Activated CD4-positive, alpha-beta T cell treated with anti-CD3 and anti-CD28 coated beads, Interleukin-2, amount 10 ng/mL, durations not matched to agents 24 days and 14 days (primary cell): ENCODE measurements at regions not wholly inside any gene's neighbourhood (a gene's known extent, or its start where the extent isn't known, plus 50 kb on each side); places are given as distances from the start of the nearest gene placed in this dataset.

Source experiments
- DNase-seq: peaks from one replicate; pipeline ENCODE4 v3.0.0; 2022
- H3K27ac Mint-ChIP-seq: one replicate; pipeline ENCODE4 v1.8.0; 2022; ENCODE audit warnings: mild to moderate bottlenecking, mixed read lengths
- H3K27me3 Mint-ChIP-seq: one replicate; pipeline ENCODE4 v1.8.0; 2022; ENCODE audit warnings: mixed read lengths
- H3K36me3 Mint-ChIP-seq: one replicate; pipeline ENCODE4 v1.8.0; 2022; ENCODE audit warnings: low read depth, mild to moderate bottlenecking, mixed read lengths
- H3K4me1 Mint-ChIP-seq: one replicate; pipeline ENCODE4 v1.8.0; 2021; ENCODE audit warnings: mixed read lengths
- H3K4me3 Mint-ChIP-seq: one replicate; pipeline ENCODE4 v1.8.0; 2022; ENCODE audit warnings: mild to moderate bottlenecking, moderate library complexity, mixed read lengths
- H3K9me3 Mint-ChIP-seq: one replicate; pipeline ENCODE4 v1.8.0; 2021; ENCODE audit warnings: mixed read lengths
- intact Hi-C: fragments of 100-400 bp; cut with micrococcal nuclease; formaldehyde crosslinking; loops from one replicate; pipeline ENCODE4 v1.15.1; 2023

- H3K27me3 Mint-ChIP-seq = no peaks in the 10 kb centered on the region
Observed at GRCh38 chr5:39955156-39955555, 530.4 kb upstream of the DAB2 start.

GRCh38 chr5:39951070-39951469 lies 526.3 kb upstream of the DAB2 start:
- peaks cover 14% of the 10 kb centered on the region for H3K9me3 Mint-ChIP-seq
- intact Hi-C loops = no loop called here
- H3K27me3 Mint-ChIP-seq = no peaks in the 10 kb centered on the region
- no peak overlapping the region for H3K4me3 Mint-ChIP-seq
- H3K27ac Mint-ChIP-seq = no peak overlapping the region
- DNase-seq = no peak
- no peaks in the 10 kb centered on the region for H3K36me3 Mint-ChIP-seq
- peaks cover 3% of the 10 kb centered on the region for H3K4me1 Mint-ChIP-seq

More at GRCh38 chr5:39955156-39955555, 530.4 kb upstream of the DAB2 start:
- Mint-ChIP-seq H3K9me3 (peaks cover 14% of the 10 kb centered on the region), H3K4me3 (no peak overlapping the region), H3K27ac (no peak overlapping the region), H3K4me1 (no peaks in the 10 kb centered on the region), H3K36me3 (no peaks in the 10 kb centered on the region)
- intact Hi-C loops = no loop called here
- no peak for DNase-seq

GRCh38 chr5:39948867-39949468 lies 524.2 kb upstream of the DAB2 start:
- peak overlapping the region; percentile 7 for H3K27ac Mint-ChIP-seq
- peak; percentile 90 for DNase-seq
- peaks cover 3% of the 10 kb centered on the region for H3K4me1 Mint-ChIP-seq
- peaks cover 2% of the 10 kb centered on the region for H3K27me3 Mint-ChIP-seq
- intact Hi-C loops = loop anchor here (1.0 to 10.0 kb wide), 10 partner anchors 273 to 930 kb away; no protein-coding TSS in a partner anchor
- peaks cover 11% of the 10 kb centered on the region for H3K9me3 Mint-ChIP-seq
- no peak overlapping the region for H3K4me3 Mint-ChIP-seq
- H3K36me3 Mint-ChIP-seq = no peaks in the 10 kb centered on the region

- DNase-seq = no peak
- H3K9me3 Mint-ChIP-seq = peaks cover 11% of the 10 kb centered on the region
- peaks cover 2% of the 10 kb centered on the region for H3K27me3 Mint-ChIP-seq
- H3K4me1 Mint-ChIP-seq = peaks cover 3% of the 10 kb centered on the region
- intact Hi-C loops = loop anchor here (2.0 to 10.0 kb wide), 6 partner anchors 274 to 538 kb away; no protein-coding TSS in a partner anchor
- H3K4me3 Mint-ChIP-seq = no peak overlapping the region
- H3K36me3 Mint-ChIP-seq = no peaks in the 10 kb centered on the region
- no peak overlapping the region for H3K27ac Mint-ChIP-seq
Observed at GRCh38 chr5:39948341-39948740, 523.6 kb upstream of the DAB2 start.

GRCh38 chr5:39947657-39948056 lies 522.9 kb upstream of the DAB2 start:
- H3K27me3 Mint-ChIP-seq = peaks cover 2% of the 10 kb centered on the region
- intact Hi-C loops = loop anchor here (2.0 to 10.0 kb wide), 6 partner anchors 275 to 539 kb away; no protein-coding TSS in a partner anchor
- no peak overlapping the region for H3K27ac Mint-ChIP-seq
- no peaks in the 10 kb centered on the region for H3K36me3 Mint-ChIP-seq
- H3K4me1 Mint-ChIP-seq = peaks cover 3% of the 10 kb centered on the region
- H3K4me3 Mint-ChIP-seq = no peak overlapping the region
- no peak for DNase-seq
- peaks cover 7% of the 10 kb centered on the region for H3K9me3 Mint-ChIP-seq

GRCh38 chr5:39946356-39947045 lies 521.7 kb upstream of the DAB2 start:
- H3K4me3 Mint-ChIP-seq = no peak overlapping the region
- peaks cover 2% of the 10 kb centered on the region for H3K27me3 Mint-ChIP-seq
- H3K4me1 Mint-ChIP-seq = peaks cover 3% of the 10 kb centered on the region
- intact Hi-C loops = loop anchor here (5.0 to 10.0 kb wide), 4 partner anchors 276 to 488 kb away; no protein-coding TSS in a partner anchor
- H3K36me3 Mint-ChIP-seq = no peaks in the 10 kb centered on the region
- no peak overlapping the region for H3K27ac Mint-ChIP-seq
- peaks cover 4% of the 10 kb centered on the region for H3K9me3 Mint-ChIP-seq
- DNase-seq = no peak

GRCh38 chr5:39945870-39946269 lies 521.1 kb upstream of the DAB2 start:
- Mint-ChIP-seq H3K27ac (no peak overlapping the region), H3K4me3 (no peak overlapping the region), H3K4me1 (peaks cover 3% of the 10 kb centered on the region), H3K9me3 (no peaks in the 10 kb centered on the region), H3K27me3 (peaks cover 2% of the 10 kb centered on the region), H3K36me3 (no peaks in the 10 kb centered on the region)
- intact Hi-C loops = loop anchor here (5.0 to 10.0 kb wide), 4 partner anchors 276 to 489 kb away; no protein-coding TSS in a partner anchor
- DNase-seq = no peak

- H3K4me1 Mint-ChIP-seq = no peaks in the 10 kb centered on the region
- H3K27me3 Mint-ChIP-seq = peaks cover 2% of the 10 kb centered on the region
- no peak for DNase-seq
- no peak overlapping the region for H3K27ac Mint-ChIP-seq
- H3K36me3 Mint-ChIP-seq = no peaks in the 10 kb centered on the region
- H3K9me3 Mint-ChIP-seq = no peaks in the 10 kb centered on the region
- H3K4me3 Mint-ChIP-seq = no peak overlapping the region
- intact Hi-C loops = loop anchor here (10.0 kb wide), 2 partner anchors 359 to 491 kb away; no protein-coding TSS in a partner anchor
Observed at GRCh38 chr5:39943811-39944210, 519.0 kb upstream of the DAB2 start.

- DNase-seq = no peak
- intact Hi-C loops = loop anchor here (10.0 kb wide), 2 partner anchors 358 to 492 kb away; no protein-coding TSS in a partner anchor
- H3K4me3 Mint-ChIP-seq = no peak overlapping the region
- H3K9me3 Mint-ChIP-seq = no peaks in the 10 kb centered on the region
- H3K27me3 Mint-ChIP-seq = peaks cover 3% of the 10 kb centered on the region
- H3K4me1 Mint-ChIP-seq = no peaks in the 10 kb centered on the region
- no peak overlapping the region for H3K27ac Mint-ChIP-seq
- H3K36me3 Mint-ChIP-seq = no peaks in the 10 kb centered on the region
Observed at GRCh38 chr5:39942606-39943005, 517.8 kb upstream of the DAB2 start.

GRCh38 chr5:39941416-39941815 lies 516.6 kb upstream of the DAB2 start:
- intact Hi-C loops = loop anchor here (10.0 kb wide), 2 partner anchors 357 to 493 kb away; no protein-coding TSS in a partner anchor

GRCh38 chr5:39934830-39935229 lies 510.1 kb upstream of the DAB2 start:
- intact Hi-C loops = no loop called here
- no peaks in the 10 kb centered on the region for H3K4me1 Mint-ChIP-seq
- DNase-seq = no peak
- peaks cover 14% of the 10 kb centered on the region for H3K27me3 Mint-ChIP-seq
- no peaks in the 10 kb centered on the region for H3K9me3 Mint-ChIP-seq
- no peaks in the 10 kb centered on the region for H3K36me3 Mint-ChIP-seq
- no peak overlapping the region for H3K4me3 Mint-ChIP-seq
- no peak overlapping the region for H3K27ac Mint-ChIP-seq

More at GRCh38 chr5:39941416-39941815, 516.6 kb upstream of the DAB2 start:
- Mint-ChIP-seq H3K4me3 (no peak overlapping the region), H3K36me3 (no peaks in the 10 kb centered on the region), H3K4me1 (no peaks in the 10 kb centered on the region), H3K9me3 (no peaks in the 10 kb centered on the region), H3K27me3 (peaks cover 6% of the 10 kb centered on the region), H3K27ac (no peak overlapping the region)
- DNase-seq = no peak

GRCh38 chr5:39933061-39933460 lies 508.3 kb upstream of the DAB2 start:
- no peaks in the 10 kb centered on the region for H3K4me1 Mint-ChIP-seq
- peaks cover 18% of the 10 kb centered on the region for H3K27me3 Mint-ChIP-seq
- intact Hi-C loops = no loop called here
- no peak for DNase-seq
- H3K9me3 Mint-ChIP-seq = no peaks in the 10 kb centered on the region
- H3K27ac Mint-ChIP-seq = no peak overlapping the region
- H3K36me3 Mint-ChIP-seq = no peaks in the 10 kb centered on the region
- no peak overlapping the region for H3K4me3 Mint-ChIP-seq

- no peak for DNase-seq
- peaks cover 16% of the 10 kb centered on the region for H3K27me3 Mint-ChIP-seq
- no peaks in the 10 kb centered on the region for H3K4me1 Mint-ChIP-seq
- intact Hi-C loops = no loop called here
- H3K9me3 Mint-ChIP-seq = no peaks in the 10 kb centered on the region
- H3K27ac Mint-ChIP-seq = no peak overlapping the region
- H3K4me3 Mint-ChIP-seq = no peak overlapping the region
- H3K36me3 Mint-ChIP-seq = no peaks in the 10 kb centered on the region
Observed at GRCh38 chr5:39928709-39929108, 503.9 kb upstream of the DAB2 start.

GRCh38 chr5:39919876-39920275 lies 495.1 kb upstream of the DAB2 start:
- H3K4me3 Mint-ChIP-seq = no peak overlapping the region
- DNase-seq = no peak
- no peaks in the 10 kb centered on the region for H3K9me3 Mint-ChIP-seq
- no peaks in the 10 kb centered on the region for H3K36me3 Mint-ChIP-seq
- intact Hi-C loops = no loop called here
- no peaks in the 10 kb centered on the region for H3K4me1 Mint-ChIP-seq
- H3K27me3 Mint-ChIP-seq = peaks cover 4% of the 10 kb centered on the region
- no peak overlapping the region for H3K27ac Mint-ChIP-seq
